PC-9 (cell line): ENCODE measurements at regions not wholly inside any gene's neighbourhood (a gene's known extent, or its start where the extent isn't known, plus 50 kb on each side); places are given as distances from the start of the nearest gene placed in this dataset.

Experiments
- CTCF ChIP-seq: fragments of 200-600 bp; sonication (generic); conservative IDR thresholded peaks from 2 replicates; pipeline ENCODE4 v1.6.1; 2017; ENCODE audit warnings: mixed run types, antibody characterized with exemption, mild to moderate bottlenecking, moderate library complexity
- EZH2 ChIP-seq: fragments of 200-600 bp; sonication (generic); IDR thresholded peaks from 2 replicates; pipeline ENCODE4 v1.8.0; 2017; ENCODE audit warnings: antibody characterized with exemption, low read depth

GRCh38 chr6:8639928-8640649, 204.7 kb upstream of the SLC35B3 start:
- TF ChIP-seq CTCF (no peak), EZH2 (no peak)
